HG03342 (cell line): ENCODE measurements at regions not wholly inside any gene's neighbourhood (a gene's known extent, or its start where the extent isn't known, plus 50 kb on each side); places are given as distances from the start of the nearest gene placed in this dataset.
"Not testable (repeated sequence)": the region's sequence is repeated elsewhere in the genome, so short reads cannot be mapped to it uniquely, and the experiment has no call there.

Experiments used
- ATAC-seq: cut with Tn5 transposase; IDR thresholded peaks from one replicate; pipeline ENCODE4 v1.9.1; 2021; ENCODE audit warnings: mild to moderate bottlenecking, moderate library complexity; ENCODE audit not compliant: unreplicated experiment

- no peak for ATAC-seq
Observed at GRCh38 chr17:54339731-54340130, 517.0 kb downstream of the KIF2B start.

- ATAC-seq = no peak
Observed at GRCh38 chr17:54347495-54347894, 524.8 kb downstream of the KIF2B start.

- ATAC-seq = no peak
Observed at GRCh38 chr17:54348234-54348633, 525.5 kb downstream of the KIF2B start.

GRCh38 chr17:54353789-54354525 lies 531.2 kb downstream of the KIF2B start:
- no peak for ATAC-seq

- ATAC-seq = not testable (repeated sequence)
Observed at GRCh38 chr17:54361073-54361472, 538.3 kb downstream of the KIF2B start.

- ATAC-seq = no peak
Observed at GRCh38 chr17:54368906-54369305, 531.7 kb upstream of the TOM1L1 start.

GRCh38 chr17:54372069-54372749 lies 528.4 kb upstream of the TOM1L1 start:
- no peak for ATAC-seq

- no peak for ATAC-seq
Observed at GRCh38 chr17:54373970-54374369, 526.7 kb upstream of the TOM1L1 start.

GRCh38 chr17:54376409-54376808 lies 524.2 kb upstream of the TOM1L1 start:
- not testable (repeated sequence) for ATAC-seq

- ATAC-seq = no peak
Observed at GRCh38 chr17:54381482-54381881, 519.2 kb upstream of the TOM1L1 start.

GRCh38 chr17:54404259-54404658 lies 496.4 kb upstream of the TOM1L1 start:
- ATAC-seq = no peak

- no peak for ATAC-seq
Observed at GRCh38 chr17:54405826-54406225, 494.8 kb upstream of the TOM1L1 start.

- ATAC-seq = no peak
Observed at GRCh38 chr17:54408731-54409130, 491.9 kb upstream of the TOM1L1 start.

- ATAC-seq = no peak
Observed at GRCh38 chr17:54418467-54418866, 482.2 kb upstream of the TOM1L1 start.

GRCh38 chr17:54425671-54426070 lies 475.0 kb upstream of the TOM1L1 start:
- no peak for ATAC-seq

- no peak for ATAC-seq
Observed at GRCh38 chr17:54426296-54426886, 474.3 kb upstream of the TOM1L1 start.

GRCh38 chr17:54435966-54436365 lies 464.7 kb upstream of the TOM1L1 start:
- no peak for ATAC-seq

- no peak for ATAC-seq
Observed at GRCh38 chr17:54439816-54440215, 460.8 kb upstream of the TOM1L1 start.

- no peak for ATAC-seq
Observed at GRCh38 chr17:54451051-54451450, 449.6 kb upstream of the TOM1L1 start.

GRCh38 chr17:54452666-54453348 lies 447.8 kb upstream of the TOM1L1 start:
- ATAC-seq = no peak

- ATAC-seq = no peak
Observed at GRCh38 chr17:54455251-54455868, 445.3 kb upstream of the TOM1L1 start.
